ENCODE measurements at regions not wholly inside any gene's neighbourhood (a gene's known extent, or its start where the extent isn't known, plus 50 kb on each side); places are given as distances from the start of the nearest gene placed in this dataset.

GRCh38 chr4:181969151-181969550 is 274.1 kb upstream of the TENM3 start:
- DNase-seq (ENCODE audit: low read depth, low spot score): no peak
- H3K4me3 ChIP-seq (ENCODE audit: low read depth, low read length): no peak overlapping the region
- in situ Hi-C loops (cut with HindIII; ENCODE audit: low sequenced_read_pairs): no loop called here
- TF ChIP-seq CTCF (IDR thresholded peaks at IDR 0.05; ENCODE audit: low read depth, low read length): no peak

GRCh38 chr4:181970366-181970765 is 272.8 kb upstream of the TENM3 start:
- in situ Hi-C loops (cut with HindIII; ENCODE audit: low sequenced_read_pairs): no loop called here
- no peak for TF ChIP-seq CTCF (IDR thresholded peaks at IDR 0.05; ENCODE audit: low read depth, low read length)
- DNase-seq (ENCODE audit: low read depth, low spot score): no peak
- no peak overlapping the region for H3K4me3 ChIP-seq (ENCODE audit: low read depth, low read length)

GRCh38 chr4:181971411-181971810 is 271.8 kb upstream of the TENM3 start:
- TF ChIP-seq CTCF (IDR thresholded peaks at IDR 0.05; ENCODE audit: low read depth, low read length): no peak
- no peak overlapping the region for H3K4me3 ChIP-seq (ENCODE audit: low read depth, low read length)
- DNase-seq (ENCODE audit: low read depth, low spot score): no peak
- in situ Hi-C loops (cut with HindIII; ENCODE audit: low sequenced_read_pairs): no loop called here

- DNase-seq (ENCODE audit: low read depth, low spot score): no peak
- TF ChIP-seq CTCF (IDR thresholded peaks at IDR 0.05; ENCODE audit: low read depth, low read length): no peak
- H3K4me3 ChIP-seq (ENCODE audit: low read depth, low read length): no peak overlapping the region
- in situ Hi-C loops (cut with HindIII; ENCODE audit: low sequenced_read_pairs): no loop called here
These were observed 271.2 kb upstream of the TENM3 start for GRCh38 chr4:181971973-181972372.

GRCh38 chr4:181976764-181977163 is 266.4 kb upstream of the TENM3 start:
- no peak for DNase-seq (ENCODE audit: low read depth, low spot score)
- TF ChIP-seq CTCF (IDR thresholded peaks at IDR 0.05; ENCODE audit: low read depth, low read length): no peak
- no peak overlapping the region for H3K4me3 ChIP-seq (ENCODE audit: low read depth, low read length)
- in situ Hi-C loops (cut with HindIII; ENCODE audit: low sequenced_read_pairs): no loop called here

GRCh38 chr4:181982437-181982836 is 260.8 kb upstream of the TENM3 start:
- H3K4me3 ChIP-seq (ENCODE audit: low read depth, low read length): no peak overlapping the region
- in situ Hi-C loops (cut with HindIII; ENCODE audit: low sequenced_read_pairs): no loop called here
- DNase-seq (ENCODE audit: low read depth, low spot score): no peak
- no peak for TF ChIP-seq CTCF (IDR thresholded peaks at IDR 0.05; ENCODE audit: low read depth, low read length)

- DNase-seq (ENCODE audit: low read depth, low spot score): no peak
- TF ChIP-seq CTCF (IDR thresholded peaks at IDR 0.05; ENCODE audit: low read depth, low read length): no peak
- in situ Hi-C loops (cut with HindIII; ENCODE audit: low sequenced_read_pairs): no loop called here
- H3K4me3 ChIP-seq (ENCODE audit: low read depth, low read length): no peak overlapping the region
These were observed 260.3 kb upstream of the TENM3 start for GRCh38 chr4:181982856-181983255.

All from astrocyte of the spinal cord (primary cell).